H54 (cell line): ENCODE measurements at regions not wholly inside any gene's neighbourhood (a gene's known extent, or its start where the extent isn't known, plus 50 kb on each side); places are given as distances from the start of the nearest gene placed in this dataset.
"Not testable (repeated sequence)": the region's sequence is repeated elsewhere in the genome, so short reads cannot be mapped to it uniquely, and the experiment has no call there.

Experiments
- DNase-seq: peaks from one replicate; pipeline ENCODE4 v3.0.0; 2011; ENCODE audit warnings: low spot score, mixed read lengths; ENCODE audit not compliant: insufficient read length
- FAIRE-seq: peaks from 3 replicates; lab custom pipeline; 2011; peaks lifted over from hg19 to GRCh38; lab: Jason Lieb, UNC
- POLR2A ChIP-seq: IDR thresholded peaks from 2 replicates; pipeline ENCODE4 v1.6.1; 2011; ENCODE audit warnings: low read depth, mild to moderate bottlenecking, low read length

- no peak for TF ChIP-seq POLR2A
- DNase-seq (no peak), FAIRE-seq (no peak)
Measured at GRCh38 chr7:88586890-88587289, 172.6 kb upstream of the ZNF804B start.

GRCh38 chr7:88586219-88586618, 173.3 kb upstream of the ZNF804B start:
- TF ChIP-seq POLR2A: no peak
- FAIRE-seq (no peak), DNase-seq (no peak)

GRCh38 chr7:88576720-88577119, 182.8 kb upstream of the ZNF804B start:
- DNase-seq (no peak), FAIRE-seq (no peak)
- no peak for TF ChIP-seq POLR2A

GRCh38 chr7:88566162-88566729, 193.3 kb upstream of the ZNF804B start:
- DNase-seq: no peak
- no peak for FAIRE-seq
- TF ChIP-seq POLR2A: no peak

GRCh38 chr7:88565401-88565800, 194.1 kb upstream of the ZNF804B start:
- no peak for FAIRE-seq
- no peak for DNase-seq
- TF ChIP-seq POLR2A: no peak

- FAIRE-seq, DNase-seq: not testable (repeated sequence)
Measured at GRCh38 chr7:88556441-88556840, 203.1 kb upstream of the ZNF804B start.

- not testable (repeated sequence) for DNase-seq, FAIRE-seq
Measured at GRCh38 chr7:88554847-88555246, 204.7 kb upstream of the ZNF804B start.

GRCh38 chr7:88548399-88548798, 211.1 kb upstream of the ZNF804B start:
- DNase-seq (no peak), FAIRE-seq (no peak)
- no peak for TF ChIP-seq POLR2A

- peak; percentile 12 for DNase-seq
- FAIRE-seq: peak; percentile 90
- TF ChIP-seq POLR2A: no peak
Measured at GRCh38 chr7:88546808-88547207, 212.7 kb upstream of the ZNF804B start.

GRCh38 chr7:88545663-88546062, 213.8 kb upstream of the ZNF804B start:
- no peak for TF ChIP-seq POLR2A
- FAIRE-seq: no peak
- no peak for DNase-seq

GRCh38 chr7:88540012-88540411, 219.5 kb upstream of the ZNF804B start:
- DNase-seq: no peak
- no peak for FAIRE-seq
- TF ChIP-seq POLR2A: no peak

GRCh38 chr7:88539518-88539917, 220.0 kb upstream of the ZNF804B start:
- FAIRE-seq (no peak), DNase-seq (no peak)
- no peak for TF ChIP-seq POLR2A

- DNase-seq (no peak), FAIRE-seq (no peak)
- TF ChIP-seq POLR2A: no peak
Measured at GRCh38 chr7:88523645-88524044, 217.0 kb upstream of the STEAP4 start.

- FAIRE-seq (no peak), DNase-seq (no peak)
- TF ChIP-seq POLR2A: no peak
Measured at GRCh38 chr7:88522771-88523293, 216.1 kb upstream of the STEAP4 start.

- DNase-seq: no peak
- no peak for FAIRE-seq
- no peak for TF ChIP-seq POLR2A
Measured at GRCh38 chr7:88516429-88516828, 209.7 kb upstream of the STEAP4 start.
